Fibroblast of villous mesenchyme (primary cell): ENCODE measurements at regions not wholly inside any gene's neighbourhood (a gene's known extent, or its start where the extent isn't known, plus 50 kb on each side); places are given as distances from the start of the nearest gene placed in this dataset.

Experiments used
- DNase-seq: peaks from one replicate; pipeline ENCODE4 v3.0.0-alpha.2; 2010; ENCODE audit warnings: low read depth
- H3K4me3 ChIP-seq: 2 replicates; pipeline ENCODE4 v1.5.1; 2011; ENCODE audit warnings: low read depth, mild to moderate bottlenecking, low read length
- TF ChIP-seq, protein P1 (sequence below): IDR thresholded peaks from 2 replicates; pipeline ENCODE4 v1.5.1; 2012; ENCODE audit warnings: low read depth, mild to moderate bottlenecking, low read length; ENCODE audit not compliant: insufficient read depth

DNA sequence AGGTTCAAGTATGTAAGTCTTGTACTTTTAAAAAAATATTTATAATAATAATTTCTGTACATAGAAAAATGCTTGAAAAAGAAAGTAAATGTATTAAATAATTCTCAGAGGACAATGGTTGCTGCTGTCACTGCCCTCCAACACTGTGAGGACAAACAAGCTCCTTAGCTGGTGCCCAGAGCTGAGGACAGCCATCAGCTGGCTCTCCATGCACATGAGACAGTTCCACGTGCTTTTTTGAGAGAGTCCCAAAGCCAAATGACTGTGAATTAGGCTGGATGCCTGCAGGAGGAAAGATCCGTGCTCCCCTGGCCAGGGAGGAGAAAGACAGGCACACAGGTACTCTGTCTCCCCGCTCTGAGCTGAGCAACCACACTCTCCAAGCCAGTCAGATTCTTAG lies 115.5 kb upstream of the IRX5 start:
- no peak for DNase-seq
- H3K4me3 ChIP-seq, result no peak overlapping the region
- TF ChIP-seq, protein P1, sequence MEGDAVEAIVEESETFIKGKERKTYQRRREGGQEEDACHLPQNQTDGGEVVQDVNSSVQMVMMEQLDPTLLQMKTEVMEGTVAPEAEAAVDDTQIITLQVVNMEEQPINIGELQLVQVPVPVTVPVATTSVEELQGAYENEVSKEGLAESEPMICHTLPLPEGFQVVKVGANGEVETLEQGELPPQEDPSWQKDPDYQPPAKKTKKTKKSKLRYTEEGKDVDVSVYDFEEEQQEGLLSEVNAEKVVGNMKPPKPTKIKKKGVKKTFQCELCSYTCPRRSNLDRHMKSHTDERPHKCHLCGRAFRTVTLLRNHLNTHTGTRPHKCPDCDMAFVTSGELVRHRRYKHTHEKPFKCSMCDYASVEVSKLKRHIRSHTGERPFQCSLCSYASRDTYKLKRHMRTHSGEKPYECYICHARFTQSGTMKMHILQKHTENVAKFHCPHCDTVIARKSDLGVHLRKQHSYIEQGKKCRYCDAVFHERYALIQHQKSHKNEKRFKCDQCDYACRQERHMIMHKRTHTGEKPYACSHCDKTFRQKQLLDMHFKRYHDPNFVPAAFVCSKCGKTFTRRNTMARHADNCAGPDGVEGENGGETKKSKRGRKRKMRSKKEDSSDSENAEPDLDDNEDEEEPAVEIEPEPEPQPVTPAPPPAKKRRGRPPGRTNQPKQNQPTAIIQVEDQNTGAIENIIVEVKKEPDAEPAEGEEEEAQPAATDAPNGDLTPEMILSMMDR, result no peak

- no peak for DNase-seq
- no peak overlapping the region for H3K4me3 ChIP-seq
- TF ChIP-seq, protein P1, result no peak
Observed at GRCh38 chr16:54813778-54814177, 116.9 kb upstream of the IRX5 start.

DNA sequence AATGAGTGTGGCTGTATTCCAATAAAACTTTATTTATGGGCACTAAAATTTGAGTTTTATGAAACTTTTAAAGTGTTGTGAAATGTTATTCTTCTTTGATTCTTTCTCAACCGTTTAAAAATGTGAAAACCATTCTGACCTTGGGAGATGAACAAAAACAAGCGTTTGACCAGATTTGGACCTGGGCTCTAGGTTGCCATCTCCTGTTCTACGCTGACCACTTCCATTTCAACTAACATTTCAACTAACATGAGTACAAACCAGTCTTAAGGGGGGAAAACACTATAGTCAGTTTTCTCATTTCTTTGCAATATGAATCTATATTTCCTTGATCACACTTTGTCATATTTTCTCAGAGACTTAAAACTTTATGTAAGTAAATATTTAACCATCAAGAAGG lies 118.4 kb upstream of the IRX5 start:
- no peak for DNase-seq
- no peak overlapping the region for H3K4me3 ChIP-seq
- TF ChIP-seq, protein P1, result peak; percentile 6

GRCh38 chr16:54808890-54809289 lies 121.8 kb upstream of the IRX5 start:
- H3K4me3 ChIP-seq, result no peak overlapping the region
- TF ChIP-seq, protein P1, result no peak
- DNase-seq, result no peak

GRCh38 chr16:54806881-54807360 lies 123.7 kb upstream of the IRX5 start:
- H3K4me3 ChIP-seq, result no peak overlapping the region
- no peak for DNase-seq
- TF ChIP-seq, protein P1, result no peak

GRCh38 chr16:54806378-54806777 lies 124.3 kb upstream of the IRX5 start:
- TF ChIP-seq, protein P1, result no peak
- no peak overlapping the region for H3K4me3 ChIP-seq
- DNase-seq, result no peak

DNA sequence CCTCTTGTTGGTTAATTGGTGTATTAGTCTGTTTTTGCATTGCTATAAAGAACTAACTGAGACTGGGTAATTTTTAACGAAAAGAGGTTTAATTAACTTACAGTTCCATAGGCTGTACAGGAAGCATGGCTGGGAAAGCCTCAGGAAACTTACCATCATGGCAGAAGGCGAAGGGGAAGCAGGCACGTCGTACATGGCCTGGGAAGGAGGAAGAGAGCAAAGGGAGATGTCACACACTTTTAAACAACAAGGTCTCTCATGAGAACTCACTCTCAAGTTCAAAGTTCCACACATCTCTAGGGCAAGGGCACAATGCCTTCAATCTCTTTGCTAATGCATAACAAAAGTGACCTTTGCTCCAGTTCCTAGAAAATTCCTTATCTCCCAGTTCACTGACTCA lies 125.0 kb upstream of the IRX5 start:
- no peak overlapping the region for H3K4me3 ChIP-seq
- DNase-seq, result no peak
- TF ChIP-seq, protein P1, result no peak
